SIG-M5 (cell line): ENCODE measurements at regions not wholly inside any gene's neighbourhood (a gene's known extent, or its start where the extent isn't known, plus 50 kb on each side); places are given as distances from the start of the nearest gene placed in this dataset.
A peak's percentile ranks its signal among the peaks of the same experiment; 100 is the strongest.
"Not testable (repeated sequence)": the region's sequence is repeated elsewhere in the genome, so short reads cannot be mapped to it uniquely, and the experiment has no call there.

Experiments used
- DNase-seq: peaks from one replicate; lab custom pipeline; 2025; lab: John Stamatoyannopoulos, UW

DNA sequence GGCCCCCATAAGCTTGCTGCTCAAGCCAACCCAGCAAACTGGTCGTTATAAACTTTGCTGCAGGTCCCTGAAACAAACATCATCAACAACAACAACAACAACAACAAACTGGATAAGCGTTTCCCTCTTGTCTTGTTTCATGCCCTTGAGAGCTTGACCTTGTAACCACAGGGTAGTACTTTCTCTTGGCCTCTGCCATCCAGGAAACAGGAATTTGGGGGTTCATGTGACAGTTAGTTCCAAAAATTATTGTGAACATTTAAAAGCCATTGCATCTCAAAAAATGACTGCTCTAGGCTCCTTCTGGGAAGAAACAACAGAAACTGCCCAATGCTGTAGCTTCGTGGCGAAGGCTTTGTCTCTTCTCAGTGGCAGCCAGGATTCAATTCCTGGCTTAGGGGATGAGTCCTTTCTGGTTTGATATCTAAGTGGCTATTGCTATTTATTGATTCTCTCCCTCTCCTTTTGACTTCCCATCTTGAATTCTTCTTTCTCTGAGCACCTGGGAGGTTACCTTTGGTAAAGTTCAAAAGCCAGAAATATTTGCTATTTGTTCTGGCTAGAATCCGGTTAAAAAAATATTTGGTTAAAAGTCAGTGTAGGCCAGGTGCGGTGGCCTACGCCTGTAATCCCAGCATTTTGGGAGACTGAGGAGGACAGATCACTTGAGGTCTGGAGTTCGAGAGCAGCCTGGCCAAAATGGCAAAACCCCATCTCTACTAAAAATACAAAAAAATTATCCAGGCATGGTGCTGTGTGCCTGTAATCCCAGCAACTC is 52.0 kb upstream of the CPM start:
- DNase-seq, result no peak

DNA sequence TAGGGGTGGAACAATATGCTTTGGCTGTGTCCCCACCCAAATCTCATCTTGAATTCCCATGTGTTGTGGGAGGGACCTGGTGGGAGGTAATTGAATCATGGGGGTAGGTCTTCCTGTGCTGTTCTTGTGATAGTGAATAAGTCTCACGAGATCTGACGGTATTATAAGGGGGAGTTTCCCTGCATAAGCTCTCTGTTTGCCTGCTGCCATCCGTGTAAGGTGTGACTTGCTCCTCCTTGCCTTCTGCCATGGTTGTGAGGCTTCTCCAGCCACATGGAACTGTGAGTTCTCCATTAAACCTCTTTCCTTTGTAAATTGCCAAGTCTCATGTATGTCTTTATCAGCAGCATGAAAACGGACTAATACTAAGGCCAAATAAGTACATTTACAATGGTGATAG is 64.6 kb upstream of the CPM start:
- not testable (repeated sequence) for DNase-seq

DNA sequence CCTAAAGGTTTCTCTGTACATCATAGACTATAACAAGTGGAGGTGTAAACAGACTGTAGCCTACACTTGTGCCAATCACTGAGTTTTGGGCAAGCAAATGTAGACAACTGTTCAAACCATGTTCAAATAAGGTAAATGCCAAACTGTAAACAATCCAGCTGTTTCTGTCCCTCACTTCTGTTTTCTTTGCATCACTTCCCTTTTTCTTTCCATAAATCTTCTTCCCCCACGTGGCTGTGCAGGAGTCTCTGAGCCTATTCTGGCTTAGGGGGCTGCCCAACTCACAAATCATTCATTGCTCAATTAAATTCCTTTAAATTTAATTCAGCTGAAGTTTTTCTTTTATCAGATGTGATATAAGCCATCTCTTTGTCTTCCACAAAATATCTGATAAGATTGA is 65.1 kb upstream of the CPM start:
- no peak for DNase-seq

DNA sequence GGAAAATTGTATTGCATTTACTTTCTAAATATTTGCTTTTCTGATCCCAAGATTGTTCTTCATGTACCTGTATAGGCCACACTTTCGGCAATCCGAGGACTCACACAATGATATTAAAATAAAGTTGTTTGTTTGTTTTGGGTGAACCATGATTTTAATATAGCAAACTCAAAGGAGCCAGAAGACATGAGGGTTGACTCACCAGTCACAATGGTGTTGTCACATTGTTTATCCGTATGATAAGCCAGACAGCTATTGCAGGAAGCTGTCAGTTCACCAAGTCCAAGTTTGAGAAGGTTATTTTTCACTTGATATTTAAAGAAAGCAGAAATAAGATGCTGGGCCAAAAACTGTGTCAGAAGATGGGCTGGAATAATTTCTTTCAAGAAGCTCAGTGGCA is 67.1 kb upstream of the CPM start:
- DNase-seq, result no peak

DNA sequence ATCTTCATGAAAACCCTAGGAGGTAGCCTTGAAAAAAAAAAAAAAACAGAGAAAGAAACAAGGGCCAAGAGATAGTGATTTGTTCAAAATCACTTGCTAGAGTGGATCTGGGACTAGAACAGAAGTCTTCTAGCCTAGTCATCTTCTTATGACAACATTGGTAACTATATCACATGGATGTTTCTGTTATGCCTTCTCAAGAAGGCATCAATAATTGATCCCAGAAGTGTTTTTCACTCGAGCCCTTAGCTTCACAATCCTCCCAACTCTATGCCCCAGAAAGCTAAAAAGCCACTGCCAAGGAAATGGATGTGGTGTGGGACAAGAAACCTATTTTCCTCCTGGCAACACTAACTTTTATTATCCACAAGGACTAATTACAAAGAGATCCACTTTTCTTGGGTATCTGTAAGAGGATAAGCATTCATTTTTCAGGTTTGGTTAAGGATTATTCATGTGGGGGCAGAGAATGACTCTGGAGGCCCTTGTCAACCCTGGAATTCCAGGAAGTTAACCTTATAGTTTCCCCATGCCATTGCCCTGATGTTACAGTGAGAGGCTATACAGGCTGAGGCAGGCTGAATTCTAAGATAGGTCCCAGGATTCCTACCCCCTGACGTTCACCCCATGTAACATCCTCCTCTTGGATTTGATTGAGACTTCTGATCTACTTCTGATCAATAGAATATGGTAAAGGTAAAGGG is 67.7 kb upstream of the CPM start:
- no peak for DNase-seq

DNA sequence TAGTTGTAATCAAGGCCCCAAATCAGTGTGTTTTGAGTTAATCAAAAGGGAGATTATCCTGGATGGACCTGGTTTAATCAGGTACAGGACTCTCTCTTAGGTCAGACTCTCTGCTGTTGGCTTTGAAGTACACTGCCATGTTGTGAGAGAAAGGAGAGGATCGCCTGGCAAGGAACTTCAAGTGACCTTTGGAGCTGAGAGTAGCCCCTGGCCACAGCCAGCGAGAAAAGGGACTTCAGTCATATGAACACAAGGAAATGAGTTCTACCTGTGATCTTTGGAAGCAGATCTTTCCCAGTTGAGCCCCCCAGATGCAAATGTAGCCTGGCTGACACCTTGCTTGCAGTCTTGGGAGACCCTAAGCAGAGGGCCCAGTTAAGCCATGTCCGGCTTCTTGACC is 68.3 kb upstream of the CPM start:
- no peak for DNase-seq

DNA sequence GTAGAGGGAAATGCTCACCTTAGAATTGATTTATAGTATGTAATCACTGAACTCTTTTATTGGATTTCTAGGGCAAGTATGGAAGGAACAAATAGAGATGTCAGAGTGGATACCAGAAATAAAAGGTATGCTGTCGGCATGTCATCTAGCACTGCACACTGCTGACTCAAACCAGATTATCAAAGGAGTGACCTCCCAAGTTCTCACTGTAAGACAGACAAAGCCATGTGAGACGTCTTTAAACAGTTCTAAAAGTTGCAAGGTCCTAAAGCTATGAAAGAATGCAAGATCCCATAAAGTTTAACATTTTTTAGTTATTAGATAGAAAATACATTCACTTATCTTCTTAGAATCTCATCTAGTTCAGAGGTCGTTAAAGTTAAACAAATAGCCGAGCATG is 70.0 kb upstream of the CPM start:
- no peak for DNase-seq

DNA sequence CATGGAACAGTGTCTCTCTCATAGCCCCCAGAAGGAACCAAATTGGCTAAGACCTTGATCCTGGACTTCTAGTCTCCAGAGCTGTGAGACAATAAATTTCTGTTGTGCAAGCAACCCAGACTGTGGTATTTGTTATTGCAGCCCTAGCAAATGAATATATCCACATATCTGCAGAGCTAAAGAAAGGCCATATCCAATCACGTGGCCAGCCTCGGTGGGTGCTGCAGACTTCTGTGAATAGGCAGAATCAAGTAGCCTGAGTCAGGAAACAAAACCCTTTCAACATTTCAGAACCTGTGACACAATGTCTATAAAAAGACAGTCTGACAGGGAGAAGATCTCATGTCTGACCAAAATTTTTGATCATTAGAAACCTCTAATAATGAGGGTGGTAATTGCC is 71.0 kb upstream of the CPM start:
- DNase-seq, result no peak

DNA sequence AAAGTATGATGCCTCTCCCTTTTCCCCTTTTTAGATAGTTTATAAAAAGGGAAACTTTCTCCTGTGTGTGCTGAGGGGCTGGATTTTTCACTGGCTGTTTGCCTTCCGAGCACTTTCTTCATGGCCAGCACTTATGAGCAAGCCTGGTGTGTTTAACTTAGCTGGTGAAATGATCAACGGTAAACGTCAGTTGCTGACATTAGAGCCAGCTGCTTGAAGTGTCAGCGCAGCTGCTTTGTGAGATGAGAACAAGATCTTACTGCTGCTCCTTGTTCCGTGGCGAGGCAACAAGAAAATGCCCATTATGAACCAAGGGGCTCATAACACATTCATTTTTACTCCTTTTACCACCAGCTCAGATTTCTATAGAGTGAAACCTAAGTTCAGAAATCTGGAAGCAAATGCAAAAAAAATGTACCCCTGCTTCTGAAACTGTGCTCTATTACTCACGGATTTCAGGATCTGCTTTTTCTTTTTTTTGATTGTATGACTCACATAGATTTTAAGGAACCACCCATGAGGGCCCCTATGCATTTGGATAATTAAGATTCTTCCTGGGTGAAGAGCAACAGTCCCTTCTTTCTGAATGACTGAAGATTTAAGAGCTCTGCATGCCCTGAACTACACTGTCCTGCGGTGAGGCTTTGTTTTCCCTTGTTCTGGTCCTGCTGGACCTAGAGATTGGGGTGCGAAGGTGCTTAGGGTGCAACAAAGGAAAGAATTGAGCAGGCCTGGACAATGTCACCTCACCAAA is 74.3 kb upstream of the CPM start:
- peak; percentile 58 for DNase-seq

DNA sequence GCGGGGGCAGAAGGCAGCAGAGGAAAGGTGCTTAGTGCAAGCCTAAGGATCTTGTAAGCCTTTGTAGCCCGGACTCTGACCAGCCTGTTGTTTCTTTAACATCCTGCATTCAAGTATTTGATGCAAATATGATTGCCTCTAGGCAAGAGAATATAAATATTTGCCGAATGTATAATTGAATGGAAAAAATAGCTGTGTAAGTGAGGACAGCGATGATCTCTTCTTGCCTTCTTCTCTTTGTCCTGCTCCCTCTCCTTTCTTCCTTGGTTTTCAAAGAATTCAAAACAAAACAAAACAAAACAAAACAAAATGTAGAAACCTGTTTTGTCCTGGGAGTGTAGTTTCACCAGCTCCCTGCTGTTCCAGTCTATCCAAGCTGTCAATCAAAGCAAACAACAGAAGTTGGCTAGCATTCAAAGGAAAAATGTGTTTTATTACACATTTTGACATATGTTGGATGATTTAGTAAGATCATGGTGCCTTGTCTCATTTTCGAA is 74.9 kb upstream of the CPM start:
- no peak for DNase-seq

DNA sequence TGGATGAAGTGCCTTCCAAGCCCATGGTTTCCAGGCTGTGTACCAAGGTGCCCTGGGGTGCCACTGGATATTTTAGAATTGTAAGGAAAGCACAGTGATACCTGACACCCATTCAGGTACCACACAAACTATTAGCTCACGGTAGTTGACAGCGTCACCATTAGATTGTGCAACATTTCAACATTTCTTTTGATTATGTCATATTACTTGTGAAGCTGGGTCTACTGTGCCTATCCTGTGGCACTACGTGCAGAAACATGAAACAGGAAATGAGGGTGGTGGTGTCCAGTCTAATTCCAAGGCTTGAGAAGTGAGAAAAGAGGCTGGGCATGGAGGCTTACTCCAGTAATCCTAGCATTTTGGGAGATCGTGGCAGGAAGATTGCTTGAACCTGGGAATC is 75.5 kb upstream of the CPM start:
- no peak for DNase-seq

DNA sequence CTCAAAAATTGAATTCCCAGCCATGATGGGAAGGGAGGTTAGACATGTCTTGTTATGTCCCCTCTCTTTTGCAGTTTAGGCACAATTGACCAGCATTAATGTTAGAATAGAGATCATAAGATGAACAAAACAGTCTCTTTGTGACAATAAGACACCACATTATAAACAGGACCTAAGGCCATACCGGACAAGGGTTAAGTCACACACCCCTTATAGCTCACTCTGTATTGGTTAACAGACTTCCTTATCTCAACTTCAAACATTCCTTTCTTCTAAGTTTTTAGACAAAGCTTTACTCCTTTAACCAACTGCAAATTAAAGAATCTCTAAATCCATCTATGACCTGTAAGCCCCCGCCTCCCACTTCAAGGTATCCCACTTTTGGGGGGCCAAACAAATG is 81.1 kb upstream of the CPM start:
- no peak for DNase-seq

DNA sequence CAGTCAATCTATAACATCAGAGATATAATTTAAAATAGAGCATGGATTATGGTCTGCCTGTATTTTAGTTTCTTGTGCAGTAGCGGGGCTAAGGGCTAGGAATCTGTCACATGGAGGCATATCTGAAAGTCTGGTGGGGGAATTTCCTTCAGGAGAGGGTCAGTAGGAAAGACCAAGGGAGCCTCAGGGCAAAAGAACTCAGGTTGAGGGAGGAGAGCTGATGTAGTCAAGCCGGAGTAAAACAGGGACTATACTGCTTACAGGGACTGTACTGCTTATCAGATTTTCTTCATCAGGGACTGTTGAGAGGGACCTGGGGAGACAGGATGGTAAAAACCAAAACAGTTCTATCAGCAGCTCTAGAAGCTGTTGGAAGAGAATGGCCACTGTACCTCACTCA is 82.0 kb upstream of the CPM start:
- no peak for DNase-seq

DNA sequence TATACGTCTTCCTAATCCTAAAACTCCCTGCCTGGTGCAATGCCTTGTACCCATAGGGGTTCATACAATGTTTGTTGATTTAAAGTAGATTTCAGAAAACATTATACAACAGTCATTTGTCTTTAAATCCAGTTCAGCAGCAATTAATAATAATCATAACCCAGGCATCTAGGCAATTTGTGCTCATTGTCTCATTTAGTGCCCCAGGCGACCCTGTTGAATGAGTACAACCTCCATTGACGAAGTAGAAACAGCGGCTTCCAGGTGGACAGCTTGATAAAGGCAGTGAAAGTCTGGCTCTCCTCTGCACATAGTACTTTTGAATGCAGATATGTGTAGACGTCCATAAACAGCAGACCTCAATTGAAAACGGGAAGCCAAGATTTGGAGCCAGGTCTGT is 82.9 kb upstream of the CPM start:
- no peak for DNase-seq

DNA sequence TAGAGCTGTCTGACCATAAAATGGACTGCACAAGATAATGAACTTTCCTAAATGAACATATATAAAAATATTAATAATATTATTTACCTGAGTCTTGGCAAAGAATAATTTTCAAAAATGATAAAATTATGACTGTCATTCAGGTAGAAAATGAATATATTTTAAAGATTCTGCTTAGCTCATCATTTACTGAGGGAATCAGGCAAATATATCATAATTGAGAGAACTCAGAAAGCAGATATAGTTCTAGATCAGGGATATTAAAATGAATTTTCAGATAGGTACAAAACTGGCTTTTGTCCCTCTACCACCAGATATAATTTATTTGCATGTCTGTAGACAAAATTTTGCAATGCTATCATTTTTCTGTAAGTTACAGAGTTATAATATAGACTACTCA is 86.1 kb upstream of the CPM start:
- no peak for DNase-seq

DNA sequence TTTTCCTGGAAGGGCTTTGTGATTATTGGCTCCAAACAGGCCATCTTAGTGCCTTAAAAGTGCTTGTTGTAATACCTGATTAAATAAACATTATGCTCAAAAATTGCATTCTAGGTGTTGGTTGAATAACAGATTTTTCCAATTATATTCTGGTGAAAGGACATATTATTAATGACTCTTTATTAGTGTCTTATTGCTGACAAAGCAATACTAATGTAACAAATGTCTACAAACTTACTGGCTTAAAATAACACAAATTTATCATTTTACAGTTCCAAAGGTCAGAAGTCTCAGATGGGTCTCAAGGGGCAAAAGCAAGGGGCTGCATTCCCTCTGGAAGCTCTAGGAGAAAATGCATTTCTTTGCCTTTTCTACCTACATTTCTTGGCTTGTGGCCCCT is 86.9 kb upstream of the CPM start:
- no peak for DNase-seq

DNA sequence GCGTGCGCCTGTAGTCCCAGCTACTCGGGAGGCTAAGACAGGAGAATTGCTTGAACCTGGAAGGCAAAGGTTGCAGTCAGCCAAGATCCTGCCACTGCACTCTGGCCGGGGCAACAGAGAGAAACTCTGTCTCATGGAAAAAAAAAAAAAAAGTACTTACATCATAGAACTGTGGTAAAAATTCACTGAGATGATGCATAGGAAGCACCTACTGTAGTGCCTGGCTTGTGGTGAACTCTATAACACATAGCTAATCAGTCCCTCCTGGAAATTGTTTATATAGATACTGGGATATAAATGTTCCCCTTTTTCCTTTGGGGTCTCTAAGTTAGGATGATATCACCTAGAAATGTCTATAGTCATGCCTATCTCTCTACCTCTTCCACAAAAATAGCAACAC is 89.7 kb upstream of the CPM start:
- DNase-seq, result no peak

DNA sequence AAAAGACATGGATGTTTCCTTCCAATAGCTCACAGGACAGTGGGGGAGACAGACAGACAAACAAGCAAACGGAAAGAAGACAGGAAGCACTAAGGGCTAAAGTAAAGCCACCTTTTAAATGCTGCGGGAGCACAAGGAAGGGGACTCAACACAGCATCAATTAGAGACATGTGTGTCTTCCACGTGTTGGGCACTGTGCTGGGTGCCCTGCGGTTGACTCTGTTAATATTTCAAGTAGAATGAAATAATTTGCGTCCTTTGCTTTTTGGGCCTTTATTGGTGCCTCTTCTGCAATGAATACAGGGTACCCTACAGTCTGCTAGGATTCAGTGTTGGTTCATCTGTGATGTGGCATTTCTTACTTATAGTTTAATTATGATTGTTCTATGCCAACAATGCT is 90.9 kb upstream of the CPM start:
- DNase-seq, result no peak

DNA sequence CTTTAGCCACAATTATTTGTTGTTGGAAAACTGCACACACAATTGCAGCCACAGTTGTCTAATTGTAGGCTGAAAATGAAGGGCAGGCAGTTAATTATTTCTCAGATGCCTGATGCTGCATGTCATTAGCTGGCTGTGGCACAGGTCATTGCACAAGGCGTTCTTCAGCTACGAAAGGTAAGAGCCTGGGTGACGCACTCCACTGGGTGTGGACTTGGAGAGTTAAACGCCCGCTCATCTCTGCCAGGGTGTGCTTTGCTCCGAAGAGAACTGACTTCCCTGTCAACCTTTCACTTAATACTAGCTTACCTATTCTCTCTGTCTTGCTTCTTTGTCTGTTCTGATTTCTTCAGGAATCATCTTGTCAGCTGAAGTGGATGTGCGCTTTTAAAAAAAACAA is 91.4 kb upstream of the CPM start:
- no peak for DNase-seq

DNA sequence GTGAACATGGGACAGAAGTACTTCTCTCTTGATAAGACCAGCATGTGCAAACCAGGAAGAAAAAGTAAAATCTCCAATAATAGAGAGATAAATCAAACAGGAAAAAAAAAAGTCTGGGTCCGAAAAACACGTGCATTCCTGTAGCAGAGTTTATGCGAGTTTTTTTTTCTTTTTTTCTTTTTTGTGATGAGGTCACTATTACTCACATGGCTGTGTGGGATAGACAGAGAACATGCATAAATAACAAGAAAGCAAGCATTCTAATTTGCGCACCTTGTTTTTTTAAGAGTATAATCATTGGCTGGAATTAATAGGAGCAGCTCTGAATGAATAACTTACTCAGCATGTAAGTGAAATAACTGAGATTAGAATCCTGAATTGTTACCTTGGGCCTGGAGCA is 91.9 kb upstream of the CPM start:
- DNase-seq, result no peak

DNA sequence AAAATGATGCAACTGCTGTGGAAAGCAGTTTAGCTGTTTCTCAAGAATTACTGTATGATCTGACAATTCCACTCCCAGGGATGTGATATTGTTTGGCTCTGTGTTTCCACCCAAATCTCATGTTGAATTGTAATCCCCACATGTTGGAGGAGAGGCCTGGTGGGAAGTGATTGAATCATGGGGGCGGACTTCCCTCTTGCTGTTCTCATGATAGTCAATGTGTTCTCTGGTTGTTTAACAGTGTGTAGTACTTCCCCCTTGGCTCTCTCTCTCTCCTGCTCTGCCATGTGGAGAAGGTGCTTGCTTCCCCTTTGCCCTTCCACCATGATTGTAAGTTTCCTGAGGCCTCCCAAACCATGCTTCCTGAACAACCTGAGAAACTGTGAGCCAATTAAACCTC is 93.4 kb upstream of the CPM start:
- DNase-seq, result no peak

DNA sequence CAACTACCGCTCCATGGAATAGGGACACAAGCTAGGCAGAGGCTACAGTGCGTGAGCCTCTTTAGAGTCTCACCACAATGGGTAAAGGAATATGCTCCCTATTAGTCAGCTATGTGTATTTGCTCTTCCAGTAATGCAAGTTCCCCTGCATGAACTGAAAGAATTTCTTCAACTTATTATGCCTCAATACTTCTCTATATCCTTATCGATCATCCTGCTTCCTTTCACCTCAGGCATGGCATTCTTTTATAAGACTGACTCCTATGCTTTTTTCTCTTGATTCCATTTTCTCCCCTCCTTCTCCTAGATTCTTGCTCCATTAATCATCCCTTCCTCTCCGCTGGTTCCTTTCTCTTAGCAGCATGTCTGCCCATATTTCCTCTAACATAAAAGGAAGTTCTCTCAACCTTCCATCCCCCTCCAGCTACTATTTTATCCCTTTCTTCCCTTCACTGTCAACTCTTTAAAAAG is 94.5 kb upstream of the CPM start:
- no peak for DNase-seq
